Heart right ventricle (tissue), 16 donors: ENCODE measurements at regions not wholly inside any gene's neighbourhood (a gene's known extent, or its start where the extent isn't known, plus 50 kb on each side); places are given as distances from the start of the nearest gene placed in this dataset.

Experiments
- ATAC-seq, 8 donors: fragments of 200-7000 bp; cut with Tn5 transposase; one replicate each; pipeline ENCODE4 v1.9.1; 2020; ENCODE audit warnings: mild to moderate bottlenecking in 8 of 8, moderate library complexity in 8 of 8, moderate number of reproducible peaks in 1 of 8
- DNase-seq, 2 donors: peaks; one replicate each; pipeline ENCODE4 v3.0.0-alpha.2; 2020
- H3K27ac ChIP-seq, 10 donors: fragments of 200-600 bp; sonication (generic) in 2 of 10; one replicate each; pipeline versions ENCODE4 v1.5.0 to v1.8.0; 2020 to 2022; ENCODE audit warnings: mild to moderate bottlenecking in 3 of 10
- H3K27me3 ChIP-seq, 7 donors: fragments of 200-600 bp; one replicate each; pipeline ENCODE4 v1.8.0; 2021 to 2022; ENCODE audit warnings: mild to moderate bottlenecking in 2 of 7
- H3K36me3 ChIP-seq, 9 donors: fragments of 200-600 bp; sonication (generic) in 1 of 9; one replicate each; pipeline versions ENCODE4 v1.5.0 to v1.8.0; 2020 to 2022; ENCODE audit warnings: mild to moderate bottlenecking in 2 of 9
- H3K4me1 ChIP-seq, 9 donors: fragments of 200-600 bp; sonication (generic) in 1 of 9; one replicate each; pipeline versions ENCODE4 v1.5.0 to v1.8.0; 2020 to 2022; ENCODE audit warnings: mild to moderate bottlenecking in 4 of 9
- H3K4me3 ChIP-seq, 10 donors: fragments of 200-600 bp; sonication (generic) in 2 of 10; one replicate each; pipeline versions ENCODE4 v1.5.0 to v1.8.0; 2020 to 2022; ENCODE audit warnings: mild to moderate bottlenecking in 7 of 10, moderate library complexity in 2 of 10
- H3K9me3 ChIP-seq, 11 donors: fragments of 200-600 bp in 10 of 11; sonication (generic) in 2 of 11; one replicate each; pipeline versions ENCODE4 v1.5.0 to v1.8.0; 2013 to 2022; ENCODE audit warnings: mild to moderate bottlenecking in 2 of 11, control low read depth in 1 of 11, moderate library complexity in 1 of 11
- WGBS, 2 donors: extraction: QIAGEN DNeasy Blood & Tissue Kit; methylation state at CpG; one replicate each; pipeline ENCODE4 v1.1.7; 2013; ENCODE audit warnings: inconsistent platforms in 1 of 2; 5-methylcytosine and 5-hydroxymethylcytosine counted together
- intact Hi-C, 10 donors: fragments of 100-400 bp; cut with DNase I; formaldehyde crosslinking; loops; one replicate each; pipeline versions ENCODE4 v1.11.1 to v1.14.2; 2022
- TF ChIP-seq, protein P1 (sequence below), 9 donors: fragments of 200-600 bp; sonication (generic) in 2 of 9; IDR thresholded peaks; one replicate each; pipeline versions ENCODE4 v1.5.0 to v1.8.0; 2021 to 2022; ENCODE audit warnings: antibody characterized with exemption in 9 of 9, mild to moderate bottlenecking in 5 of 9, moderate library complexity in 1 of 9
- donor health status: Arrhythmogenic right ventricular cardiomyopathy.
- donor health status: ischemic (EF 13 %, LVEDD 7.1; RV severe dilation, severe dysfunction).
- donor health status: healthy with polysubstance abuse.
- donor health status: DM: no; HTN: yes; CAD: no.
- donor health status: DM: no; HTN: no; CAD: no.
- donor health status: ischemic (EF 25% LVEDD 6.9; RV normal size, moderate dysfunction).
- donor health status: ischemic (EF 25% LVEDD 5.7; RV mildly dilated, moderate dysfunction).
- donor health status: healthy.
- donor health status: DM: yes; HTN: yes; CAD: no.
- donor health status: Ischemic cardiomyopathy.
- donor health status: ischemic (EF 35%, LVEDD 5.7; RV mildly dilated, moderate dysfunction).
- donor health status: nonischemic (EF 11% LVEDD 7.7; RV severe dilation, severe dysfunction).
- donor health status: DM: yes; HTN: yes; CAD: no.
- donor health status: PGD.
- donor health status: ischemic (EF 29% LVEDD 5.4; RV normal size, mild dysfunction).
- donor health status: nonischemic (EF 23%, LVEDD 6.1; RV moderate dilation, normal function).

DNA sequence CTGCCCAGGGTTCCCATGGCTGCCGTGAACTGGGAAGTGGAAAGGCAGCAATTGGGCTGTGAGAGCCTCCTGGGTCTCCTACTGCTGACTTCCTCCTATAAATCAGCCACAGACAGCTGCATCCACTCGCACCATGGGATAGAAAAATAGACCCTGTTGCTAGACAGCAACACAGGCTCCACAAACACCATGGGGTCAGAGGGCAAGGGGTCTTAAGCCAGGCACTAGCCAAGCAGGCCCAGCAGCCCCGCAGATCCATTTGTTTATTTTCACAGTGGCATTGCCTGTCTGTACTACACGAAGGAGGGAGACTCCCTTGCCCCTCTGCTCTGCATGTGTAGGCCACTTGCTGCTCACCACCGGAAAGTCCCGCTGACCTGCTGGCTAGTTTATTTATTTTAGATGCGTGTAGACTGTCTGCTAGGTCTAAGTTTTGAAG is 139.8 kb downstream of the DACT1 start:
- TF ChIP-seq, protein P1, sequence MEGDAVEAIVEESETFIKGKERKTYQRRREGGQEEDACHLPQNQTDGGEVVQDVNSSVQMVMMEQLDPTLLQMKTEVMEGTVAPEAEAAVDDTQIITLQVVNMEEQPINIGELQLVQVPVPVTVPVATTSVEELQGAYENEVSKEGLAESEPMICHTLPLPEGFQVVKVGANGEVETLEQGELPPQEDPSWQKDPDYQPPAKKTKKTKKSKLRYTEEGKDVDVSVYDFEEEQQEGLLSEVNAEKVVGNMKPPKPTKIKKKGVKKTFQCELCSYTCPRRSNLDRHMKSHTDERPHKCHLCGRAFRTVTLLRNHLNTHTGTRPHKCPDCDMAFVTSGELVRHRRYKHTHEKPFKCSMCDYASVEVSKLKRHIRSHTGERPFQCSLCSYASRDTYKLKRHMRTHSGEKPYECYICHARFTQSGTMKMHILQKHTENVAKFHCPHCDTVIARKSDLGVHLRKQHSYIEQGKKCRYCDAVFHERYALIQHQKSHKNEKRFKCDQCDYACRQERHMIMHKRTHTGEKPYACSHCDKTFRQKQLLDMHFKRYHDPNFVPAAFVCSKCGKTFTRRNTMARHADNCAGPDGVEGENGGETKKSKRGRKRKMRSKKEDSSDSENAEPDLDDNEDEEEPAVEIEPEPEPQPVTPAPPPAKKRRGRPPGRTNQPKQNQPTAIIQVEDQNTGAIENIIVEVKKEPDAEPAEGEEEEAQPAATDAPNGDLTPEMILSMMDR (IDR thresholded peaks at IDR 0.05) = no peak
- ATAC-seq (no peak), DNase-seq (no peak)
- no peaks in the 10 kb centered on the region for H3K27me3 ChIP-seq
- intact Hi-C loops = no loop called here
- H3K27ac ChIP-seq = no peak overlapping the region
- no peak overlapping the region for H3K4me3 ChIP-seq
- no peaks in the 10 kb centered on the region for H3K9me3 ChIP-seq
- 43 to 65% methylated on average over 7 of the region's 7 CpGs for WGBS, 2 donors
- no peaks in the 10 kb centered on the region for H3K36me3 ChIP-seq
- no peaks in the 10 kb centered on the region for H3K4me1 ChIP-seq

DNA sequence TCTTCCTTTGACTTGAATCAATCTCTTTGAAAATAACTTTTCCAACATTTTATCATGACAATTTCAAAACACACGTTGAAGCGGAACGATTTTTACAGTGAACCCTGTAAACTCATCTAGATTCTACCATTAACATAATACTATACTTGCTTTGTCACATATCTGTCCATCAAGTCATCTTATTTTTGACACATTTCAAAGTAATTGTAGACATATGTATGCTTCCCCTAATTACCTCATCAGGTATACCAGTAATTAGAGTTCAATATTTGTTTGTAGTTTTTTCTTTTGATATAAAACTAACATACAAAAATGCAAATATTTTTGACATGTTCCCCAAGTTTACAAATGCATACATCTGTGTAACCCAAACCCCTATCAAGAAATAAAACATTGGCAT is 140.4 kb downstream of the DACT1 start:
- WGBS, 2 donors = 94 to 95% methylated on average over 3 of the region's 3 CpGs
- TF ChIP-seq, protein P1 (IDR thresholded peaks at IDR 0.05) = no peak

DNA sequence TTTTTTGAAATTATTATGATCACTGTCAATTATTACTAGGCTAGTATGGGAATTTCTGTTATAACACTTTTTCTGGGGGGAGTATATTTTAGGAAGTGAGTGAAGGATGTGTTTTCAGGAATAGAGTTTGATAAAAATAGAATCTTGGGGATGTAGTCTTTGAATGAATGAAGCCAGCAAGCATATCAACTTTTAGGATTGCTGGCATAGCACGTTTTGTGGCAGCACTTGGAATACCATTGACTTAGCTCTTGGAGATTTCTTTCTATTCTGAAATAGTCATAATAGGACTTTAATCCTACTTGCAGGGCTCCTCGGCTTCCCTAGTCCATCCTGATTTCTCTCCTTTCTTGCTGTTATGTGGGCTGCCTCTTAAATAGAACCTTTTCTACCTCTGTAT is 141.6 kb downstream of the DACT1 start:
- intact Hi-C loops = no loop called here
- Histone ChIP-seq H3K27ac (no peak overlapping the region), H3K36me3 (no peaks in the 10 kb centered on the region), H3K4me3 (no peak overlapping the region), H3K4me1 (no peaks in the 10 kb centered on the region), H3K27me3 (no peaks in the 10 kb centered on the region), H3K9me3 (no peaks in the 10 kb centered on the region)
- ATAC-seq (no peak), DNase-seq (no peak)
- 43 to 59% methylated on average over 2 of the region's 2 CpGs for WGBS, 2 donors
- TF ChIP-seq, protein P1 (IDR thresholded peaks at IDR 0.05) = no peak

More for the DNA sequence above, 140.4 kb downstream of the DACT1 start:
- Histone ChIP-seq H3K9me3 (no peaks in the 10 kb centered on the region), H3K4me3 (no peak overlapping the region), H3K4me1 (no peaks in the 10 kb centered on the region), H3K36me3 (no peaks in the 10 kb centered on the region), H3K27ac (no peak overlapping the region), H3K27me3 (no peaks in the 10 kb centered on the region)
- intact Hi-C loops = no loop called here
- ATAC-seq (no peak), DNase-seq (no peak)

DNA sequence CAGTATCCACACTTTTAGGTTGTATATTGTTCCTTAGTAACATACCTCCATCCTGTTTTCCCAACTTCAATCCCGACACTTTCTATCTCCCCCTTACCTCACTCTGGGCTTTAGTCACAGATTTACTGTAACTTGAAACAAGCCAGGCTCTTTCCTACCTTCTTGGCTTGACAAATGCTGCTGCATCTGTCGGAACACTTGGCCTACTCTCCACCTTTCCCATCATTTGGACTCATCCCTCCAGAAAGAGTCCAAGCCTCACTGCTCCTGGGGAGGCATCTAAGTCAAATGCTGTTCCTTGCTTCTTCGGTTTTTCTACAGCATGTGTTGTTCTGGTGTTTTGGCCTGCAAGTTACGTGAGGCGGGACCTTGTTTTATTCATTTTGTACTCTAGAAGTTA is 142.4 kb downstream of the DACT1 start:
- intact Hi-C loops = no loop called here
- H3K27ac ChIP-seq = no peak overlapping the region
- H3K4me1 ChIP-seq = no peaks in the 10 kb centered on the region
- ATAC-seq = no peak
- no peaks in the 10 kb centered on the region for H3K27me3 ChIP-seq
- H3K36me3 ChIP-seq = no peaks in the 10 kb centered on the region
- H3K4me3 ChIP-seq = no peak overlapping the region
- TF ChIP-seq, protein P1 (IDR thresholded peaks at IDR 0.05) = no peak
- no peaks in the 10 kb centered on the region for H3K9me3 ChIP-seq
- no peak for DNase-seq
- WGBS, 2 donors = 79 to 90% methylated on average over 5 of the region's 5 CpGs

DNA sequence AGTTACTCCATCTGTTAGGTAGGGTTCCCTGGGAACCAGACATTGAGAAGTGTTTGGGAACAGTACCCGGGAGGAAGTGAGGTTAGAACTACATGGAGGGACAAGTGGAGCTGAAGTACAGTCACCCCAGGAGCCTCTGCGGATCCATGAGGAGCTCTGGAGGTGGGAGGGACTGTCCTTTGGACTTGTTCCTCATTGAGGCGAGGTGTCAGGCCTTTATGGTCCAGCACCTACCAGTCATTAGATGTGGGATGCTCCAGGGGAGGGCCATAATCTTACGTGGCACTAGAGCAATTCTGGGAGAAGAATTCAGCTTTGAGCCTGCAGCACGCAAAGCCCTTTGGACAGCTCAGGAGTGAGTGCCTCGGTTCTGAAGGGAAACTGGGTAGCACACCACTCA is 142.8 kb downstream of the DACT1 start:
- ATAC-seq (no peak), DNase-seq (no peak)
- Histone ChIP-seq H3K4me1 (no peaks in the 10 kb centered on the region), H3K9me3 (no peaks in the 10 kb centered on the region), H3K36me3 (no peaks in the 10 kb centered on the region), H3K27me3 (no peaks in the 10 kb centered on the region), H3K27ac (no peak overlapping the region), H3K4me3 (no peak overlapping the region)
- WGBS, 2 donors = 93% methylated on average over 6 of the region's 6 CpGs
- TF ChIP-seq, protein P1 (IDR thresholded peaks at IDR 0.05) = no peak
- intact Hi-C loops = no loop called here
